H1 (cell line): ENCODE measurements at regions not wholly inside any gene's neighbourhood (a gene's known extent, or its start where the extent isn't known, plus 50 kb on each side); places are given as distances from the start of the nearest gene placed in this dataset.

Experiments
- CTCF ChIA-PET: fragments of 300-600 bp; sonication (Branson Sonifier 250); formaldehyde crosslinking; loops from one replicate; lab custom pipeline; 2021; ENCODE audit not compliant: partially characterized antibody; lab: Charles Lee
- POLR2A ChIA-PET: fragments of 300-600 bp; sonication (Branson Sonifier 250); formaldehyde crosslinking; loops from one replicate; lab custom pipeline; 2021; ENCODE audit warnings: inconsistent platforms; ENCODE audit not compliant: partially characterized antibody; lab: Charles Lee
- DNase-seq, 2 experiments: peaks; one replicate each; pipeline versions ENCODE4 v3.0.0 to v3.0.0-alpha.2; 2010 to 2022; ENCODE audit warnings: low spot score in 2 of 2, low read depth in 1 of 2, mixed read lengths in 1 of 2
- FAIRE-seq: peaks from 2 replicates; lab custom pipeline; 2011; peaks lifted over from hg19 to GRCh38; lab: Jason Lieb, UNC
- H2AFZ ChIP-seq: 2 replicates; pipeline ENCODE4 v1.8.1; 2012; ENCODE audit warnings: low read length, inconsistent platforms
- H2AK5ac ChIP-seq: 2 replicates; pipeline ENCODE4 v1.6.1; 2013; ENCODE audit warnings: low read depth, low read length
- H2BK120ac ChIP-seq: replicated peaks from 2 replicates; pipeline ENCODE3; 2013; ENCODE audit warnings: low read depth, low read length, inconsistent platforms
- H2BK12ac ChIP-seq: 2 replicates; pipeline ENCODE4 v1.6.1; 2013; ENCODE audit warnings: low read depth, low read length
- H2BK15ac ChIP-seq: 2 replicates; pipeline ENCODE4 v1.6.1; 2013; ENCODE audit warnings: low read length
- H2BK20ac ChIP-seq: 2 replicates; pipeline ENCODE4 v1.6.1; 2013; ENCODE audit warnings: low read length
- H2BK5ac ChIP-seq: 2 replicates; pipeline ENCODE4 v1.6.1; 2013; ENCODE audit warnings: low read depth, low read length
- H3K14ac ChIP-seq: 2 replicates; pipeline ENCODE4 v1.6.1; 2013; ENCODE audit warnings: inconsistent platforms; ENCODE audit not compliant: insufficient read length
- H3K18ac ChIP-seq: 2 replicates; pipeline ENCODE4 v1.6.1; 2013; ENCODE audit warnings: low read length; ENCODE audit errors: extremely low read depth
- H3K23ac ChIP-seq: 2 replicates; pipeline ENCODE4 v1.6.1; 2013; ENCODE audit warnings: inconsistent platforms; ENCODE audit not compliant: insufficient read length
- H3K23me2 ChIP-seq: 2 replicates; pipeline ENCODE4 v1.6.1; 2013; ENCODE audit warnings: low read depth, low read length
- H3K27ac ChIP-seq: 2 replicates; pipeline ENCODE4 v1.6.1; 2011; ENCODE audit warnings: low read depth, low read length, inconsistent platforms
- H3K27me3 ChIP-seq, 4 experiments: replicated peaks in 1 of 4; 1 replicate in 1 of 4; 2 replicates in 3 of 4; pipeline versions ENCODE4 v1.6.1 to v1.8.1; 2011 to 2013; ENCODE audit warnings: low read length in 3 of 4, mild to moderate bottlenecking in 3 of 4, inconsistent platforms in 2 of 4, mixed read lengths in 2 of 4, moderate library complexity in 1 of 4; ENCODE audit not compliant: control insufficient read depth in 3 of 4, insufficient read depth in 3 of 4; ENCODE audit errors: extremely low read depth in 1 of 4
- H3K36me3 ChIP-seq, 4 experiments: 2 replicates each; pipeline versions ENCODE4 v1.6.1 to v1.8.1; 2011 to 2013; ENCODE audit warnings: mild to moderate bottlenecking in 4 of 4, low read length in 3 of 4, moderate library complexity in 2 of 4, control low read depth in 1 of 4, inconsistent platforms in 1 of 4; ENCODE audit not compliant: insufficient read depth in 4 of 4, control insufficient read depth in 2 of 4
- H3K4ac ChIP-seq: replicated peaks from 2 replicates; pipeline ENCODE3; 2013; ENCODE audit warnings: low read length, low read depth, mixed read lengths, inconsistent platforms; ENCODE audit not compliant: insufficient read length
- H3K4me1 ChIP-seq, 4 experiments: replicated peaks in 1 of 4; 1 replicate in 1 of 4; 2 replicates in 3 of 4; pipeline versions ENCODE4 v1.6.1 to v1.8.1; 2011 to 2013; ENCODE audit warnings: low read length in 3 of 4, inconsistent platforms in 2 of 4, mixed read lengths in 1 of 4; ENCODE audit not compliant: insufficient read depth in 4 of 4, control insufficient read depth in 3 of 4
- H3K4me2 ChIP-seq, 2 experiments: 2 replicates each; pipeline versions ENCODE4 v1.6.1 to v1.8.1; 2011 to 2013; ENCODE audit warnings: low read depth in 2 of 2, low read length in 2 of 2, control low read depth in 1 of 2, inconsistent platforms in 1 of 2, mild to moderate bottlenecking in 1 of 2; ENCODE audit not compliant: insufficient read depth in 1 of 2
- H3K4me3 ChIP-seq, 4 experiments: fragments of 200-600, 300-600 bp in 1 of 4; sonication (generic), shearing (Covaris generic), sonication (Bioruptor Twin) in 1 of 4; 2 replicates each; pipeline versions ENCODE4 v1.5.1 to v1.8.1; 2011 to 2016; ENCODE audit warnings: low read length in 4 of 4, low read depth in 3 of 4, control low read depth in 2 of 4, inconsistent platforms in 2 of 4, mild to moderate bottlenecking in 2 of 4, mixed read lengths in 1 of 4, moderate library complexity in 1 of 4; ENCODE audit not compliant: insufficient read depth in 2 of 4; ENCODE audit errors: extremely low read depth in 1 of 4
- H3K56ac ChIP-seq: replicated peaks from 2 replicates; pipeline ENCODE3; 2013; ENCODE audit warnings: low read depth, mild to moderate bottlenecking, mixed read lengths, low read length, inconsistent platforms; ENCODE audit not compliant: insufficient read length
- H3K79me1 ChIP-seq: 2 replicates; pipeline ENCODE4 v1.6.1; 2013; ENCODE audit warnings: low read depth, low read length, control low read depth
- H3K79me2 ChIP-seq, 2 experiments: 2 replicates each; pipeline versions ENCODE4 v1.6.1 to v1.8.1; 2012 to 2013; ENCODE audit warnings: low read length in 2 of 2, mild to moderate bottlenecking in 2 of 2, inconsistent platforms in 1 of 2; ENCODE audit not compliant: insufficient read depth in 2 of 2, control insufficient read depth in 1 of 2
- H3K9ac ChIP-seq, 4 experiments: replicated peaks in 1 of 4; 1 replicate in 1 of 4; 2 replicates in 3 of 4; pipeline versions ENCODE4 v1.6.1 to v1.8.1; 2011 to 2013; ENCODE audit warnings: low read depth in 3 of 4, low read length in 3 of 4, control low read depth in 2 of 4, mild to moderate bottlenecking in 2 of 4, moderate library complexity in 2 of 4, inconsistent platforms in 1 of 4; ENCODE audit errors: extremely low read depth in 1 of 4
- H3K9me3 ChIP-seq, 2 experiments: 2 replicates each; pipeline versions ENCODE4 v1.6.1 to v1.8.1; 2012 to 2013; ENCODE audit warnings: mild to moderate bottlenecking in 2 of 2, moderate library complexity in 2 of 2, control low read depth in 1 of 2, inconsistent platforms in 1 of 2, low read depth in 1 of 2, low read length in 1 of 2, mixed read lengths in 1 of 2; ENCODE audit not compliant: insufficient read depth in 2 of 2
- H4K20me1 ChIP-seq, 2 experiments: replicated peaks in 1 of 2; 2 replicates each; pipeline versions ENCODE3 to v1.8.1; 2011 to 2013; ENCODE audit warnings: inconsistent platforms in 2 of 2, low read length in 2 of 2, mild to moderate bottlenecking in 1 of 2; ENCODE audit not compliant: insufficient read depth in 2 of 2, control insufficient read depth in 1 of 2
- H4K5ac ChIP-seq: 2 replicates; pipeline ENCODE4 v1.6.1; 2013; ENCODE audit warnings: low read length, low read depth, mixed read lengths, inconsistent platforms; ENCODE audit not compliant: insufficient read length
- H4K8ac ChIP-seq: 2 replicates; pipeline ENCODE4 v1.8.0; 2013; ENCODE audit warnings: mild to moderate bottlenecking, moderate library complexity, low read length, inconsistent platforms; ENCODE audit not compliant: insufficient read depth; ENCODE audit errors: extremely low read depth
- H4K91ac ChIP-seq: replicated peaks from 2 replicates; pipeline ENCODE3; 2013; ENCODE audit warnings: low read length, mixed read lengths, inconsistent platforms; ENCODE audit not compliant: insufficient read length
- JUN ChIP-seq: IDR thresholded peaks from 2 replicates; pipeline ENCODE4 v1.6.1; 2011; ENCODE audit warnings: low read depth, mild to moderate bottlenecking, improper control_type of control experiment, low read length
- MAFK ChIP-seq: IDR thresholded peaks from 2 replicates; pipeline ENCODE4 v1.6.1; 2012; ENCODE audit warnings: low read depth, mild to moderate bottlenecking, improper control_type of control experiment, low read length
- RNF2 ChIP-seq: fragments of 200-900, 300-1000 bp; sonication (generic); IDR thresholded peaks from 2 replicates; pipeline ENCODE4 v1.7.1; 2016; ENCODE audit warnings: borderline replicate concordance, low read depth, mild to moderate bottlenecking, antibody characterized with exemption, low read length; ENCODE audit not compliant: poor library complexity, severe bottlenecking; ENCODE audit errors: missing control alignments
- TBP ChIP-seq: IDR thresholded peaks from 2 replicates; pipeline ENCODE4 v1.6.1; 2011; ENCODE audit warnings: low read depth, low read length, improper control_type of control experiment
- TCF12 ChIP-seq: IDR thresholded peaks from 2 replicates; pipeline ENCODE4 v1.6.1; 2011; ENCODE audit warnings: low read depth, mild to moderate bottlenecking, low read length
- WGBS, 2 experiments: shearing (Covaris generic) in 1 of 2; methylation state at CpG; one replicate each; pipeline versions ENCODE4 v1.1.6 to v1.1.7; 2013 to 2015; ENCODE audit warnings: low lambda C conversion rate in 2 of 2, mixed read lengths in 2 of 2, inconsistent platforms in 1 of 2, low coverage in 1 of 2, missing lambda C conversion rate in 1 of 2; ENCODE audit not compliant: insufficient replicate concordance in 2 of 2, insufficient coverage in 1 of 2, insufficient read length in 1 of 2; ENCODE audit errors: extremely low coverage in 1 of 2, missing lambda C conversion rate in 1 of 2; 5-methylcytosine and 5-hydroxymethylcytosine counted together
- TF ChIP-seq, protein P1 (sequence below): IDR thresholded peaks from 2 replicates; pipeline ENCODE4 v1.6.1; 2012; ENCODE audit warnings: low read length, inconsistent platforms

DNA sequence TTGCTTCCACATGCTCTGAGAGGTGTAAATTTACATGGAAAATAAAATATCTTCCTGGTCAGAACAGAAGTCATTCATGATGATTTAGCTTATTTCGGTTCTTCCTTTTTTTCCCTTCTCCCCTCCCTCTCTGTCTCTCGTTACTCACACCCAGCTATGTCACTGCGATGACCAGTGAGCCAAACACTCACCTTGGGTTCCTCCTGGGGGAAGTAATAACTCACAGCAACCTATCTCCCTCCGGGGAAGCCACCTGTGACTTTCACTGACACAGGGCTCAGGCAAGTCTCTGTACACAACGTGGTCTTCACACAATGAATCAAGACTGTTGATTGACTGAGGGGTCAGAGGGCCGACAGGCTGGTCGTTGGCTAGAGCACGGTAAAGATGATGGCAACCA lies 135.3 kb upstream of the VANGL1 start:
- Histone ChIP-seq H2BK15ac (peak overlapping the region; percentile 72; the same call in 1 of the 2 replicates), H4K8ac (no peak overlapping the region), H3K4me1 (no peaks in the 10 kb centered on the region; a peak in 1 of 7 replicates), H2AFZ (peak overlapping the region; percentile 81), H3K56ac (no peak overlapping the region), H3K4me3 (no peak overlapping the region), H3K23ac (no peak overlapping the region), H2BK120ac (no peak overlapping the region), H3K4ac (no peak overlapping the region), H3K4me2 (no peak overlapping the region), H3K23me2 (no peaks in the 10 kb centered on the region; the same call in 1 of the 2 replicates), H3K27ac (no peak overlapping the region), H3K14ac (no peak overlapping the region), H2AK5ac (0 out of 2 replicates have a peak overlapping the region, but pooled peaks have one; percentile 27), H3K9me3 (no peaks in the 10 kb centered on the region; a peak in 1 of 4 replicates), H4K91ac (no peak overlapping the region), H3K36me3 (no peaks in the 10 kb centered on the region), H4K20me1 (no peaks in the 10 kb centered on the region), H3K79me2 (no peaks in the 10 kb centered on the region), H3K18ac (no peak overlapping the region), H2BK5ac (no peak overlapping the region), H2BK20ac (no peak overlapping the region), H3K27me3 (no peaks in the 10 kb centered on the region), H3K9ac (no peak overlapping the region), H2BK12ac (no peak overlapping the region), H4K5ac (no peak overlapping the region), H3K79me1 (no peaks in the 10 kb centered on the region)
- no peak for TF ChIP-seq MAFK
- no peak for TF ChIP-seq TBP
- no peak for TF ChIP-seq JUN
- TF ChIP-seq TCF12 = no peak
- TF ChIP-seq, protein P1, sequence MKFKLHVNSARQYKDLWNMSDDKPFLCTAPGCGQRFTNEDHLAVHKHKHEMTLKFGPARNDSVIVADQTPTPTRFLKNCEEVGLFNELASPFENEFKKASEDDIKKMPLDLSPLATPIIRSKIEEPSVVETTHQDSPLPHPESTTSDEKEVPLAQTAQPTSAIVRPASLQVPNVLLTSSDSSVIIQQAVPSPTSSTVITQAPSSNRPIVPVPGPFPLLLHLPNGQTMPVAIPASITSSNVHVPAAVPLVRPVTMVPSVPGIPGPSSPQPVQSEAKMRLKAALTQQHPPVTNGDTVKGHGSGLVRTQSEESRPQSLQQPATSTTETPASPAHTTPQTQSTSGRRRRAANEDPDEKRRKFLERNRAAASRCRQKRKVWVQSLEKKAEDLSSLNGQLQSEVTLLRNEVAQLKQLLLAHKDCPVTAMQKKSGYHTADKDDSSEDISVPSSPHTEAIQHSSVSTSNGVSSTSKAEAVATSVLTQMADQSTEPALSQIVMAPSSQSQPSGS = no peak
- no peak for TF ChIP-seq RNF2
- ChIA-PET CTCF (interaction anchor here (0.8 to 2.2 kb wide), 17 partner anchors 10 to 378 kb away, joined by 3 to 9 read pairs (median 3); no protein-coding TSS in a partner anchor), POLR2A (no interaction called here)
- DNase-seq = no peak
- WGBS, 2 experiments = 92% methylated on average over 8 of the region's 8 CpGs; no CpG with 5 or more reads in 1 of the 2 experiments
- FAIRE-seq = no peak
